GM21528 (cell line): ENCODE measurements at regions not wholly inside any gene's neighbourhood (a gene's known extent, or its start where the extent isn't known, plus 50 kb on each side); places are given as distances from the start of the nearest gene placed in this dataset.

Experiments
- ATAC-seq: cut with Tn5 transposase; IDR thresholded peaks from one replicate; pipeline ENCODE4 v1.9.1; 2021; ENCODE audit warnings: mild to moderate bottlenecking, moderate library complexity; ENCODE audit not compliant: unreplicated experiment, low FRiP score

- no peak for ATAC-seq
Observed at GRCh38 chr5:88377705-88378656, 109.3 kb upstream of the TMEM161B start.

- ATAC-seq = no peak
Observed at GRCh38 chr5:88377240-88377639, 108.6 kb upstream of the TMEM161B start.

GRCh38 chr5:88376728-88377127 is 108.1 kb upstream of the TMEM161B start:
- ATAC-seq = no peak

- ATAC-seq = no peak
Observed at GRCh38 chr5:88374391-88374790, 105.7 kb upstream of the TMEM161B start.

GRCh38 chr5:88370824-88371223 is 102.2 kb upstream of the TMEM161B start:
- ATAC-seq = no peak

DNA sequence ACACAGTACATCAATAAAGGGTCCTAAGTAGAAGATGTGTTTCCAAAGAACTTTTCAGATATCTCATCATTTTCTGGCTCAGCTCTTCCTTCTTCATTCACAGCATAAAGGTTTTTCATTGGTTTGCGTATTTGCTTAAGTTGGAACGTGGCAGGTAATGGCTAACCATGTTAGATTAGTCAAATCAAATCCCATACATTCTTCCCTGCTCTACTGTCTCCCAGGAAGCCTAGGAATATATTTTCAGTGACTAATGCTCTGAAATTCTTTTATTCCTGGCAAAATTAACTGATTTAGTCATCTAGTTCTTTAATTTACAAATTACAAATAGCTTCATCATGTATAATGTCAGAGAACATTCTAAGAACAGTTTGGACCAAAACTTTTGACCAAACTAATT is 99.6 kb upstream of the TMEM161B start:
- no peak for ATAC-seq

- ATAC-seq = no peak
Observed at GRCh38 chr5:88364991-88365390, 96.3 kb upstream of the TMEM161B start.

- no peak for ATAC-seq
Observed at GRCh38 chr5:88355490-88356050, 86.9 kb upstream of the TMEM161B start.

DNA sequence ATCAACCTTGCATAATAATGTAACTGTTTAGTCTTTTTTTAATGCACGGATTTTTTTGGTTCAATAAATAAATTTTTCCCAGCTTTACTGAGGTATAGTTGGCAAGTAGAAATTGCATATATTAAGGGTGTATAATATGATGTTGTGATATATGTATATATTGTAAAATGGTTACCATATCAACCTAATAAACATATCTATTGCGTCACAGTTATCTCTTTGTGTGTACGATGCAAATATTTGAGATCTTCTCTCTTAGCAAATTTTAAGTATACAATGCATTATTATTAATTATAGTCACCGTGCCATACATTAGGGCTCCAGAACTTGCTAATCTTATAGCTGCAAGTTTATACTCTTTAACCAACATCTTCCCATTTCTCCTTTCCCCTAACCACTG is 57.2 kb upstream of the TMEM161B start:
- no peak for ATAC-seq

GRCh38 chr5:88322785-88323184 is 54.1 kb upstream of the TMEM161B start:
- ATAC-seq = no peak
